DMS 273 (cell line): ENCODE measurements at regions not wholly inside any gene's neighbourhood (a gene's known extent, or its start where the extent isn't known, plus 50 kb on each side); places are given as distances from the start of the nearest gene placed in this dataset.
A peak's percentile ranks its signal among the peaks of the same experiment; 100 is the strongest.

Experiments used
- DNase-seq: peaks from one replicate; lab custom pipeline; 2025; ENCODE audit not compliant: unreplicated experiment; lab: John Stamatoyannopoulos, UW

GRCh38 chr2:126792993-126793392 is 105.7 kb upstream of the TEX51 start:
- no peak for DNase-seq

- DNase-seq = peak; percentile 34
Measured at GRCh38 chr2:126793885-126794613, 104.6 kb upstream of the TEX51 start.

DNA sequence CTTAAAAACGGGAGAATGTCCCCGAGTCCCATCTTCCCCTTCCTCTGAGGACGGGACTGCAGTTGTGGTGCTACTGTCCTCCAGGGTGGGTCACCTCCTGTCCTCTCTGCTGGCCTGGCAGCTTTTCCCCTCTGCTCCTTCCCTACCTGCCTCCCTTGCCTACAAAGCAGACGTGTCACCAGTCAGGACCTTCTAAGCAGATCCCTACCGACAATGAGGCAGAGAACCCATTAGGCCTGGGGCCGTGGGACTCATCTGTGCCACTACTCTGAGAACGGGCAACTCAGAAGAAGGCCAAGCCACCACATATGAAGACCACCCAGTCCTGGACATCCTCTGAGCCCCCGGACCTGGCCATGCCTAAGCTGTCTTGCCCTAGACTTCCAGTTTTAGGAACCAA is 103.0 kb upstream of the TEX51 start:
- no peak for DNase-seq

DNA sequence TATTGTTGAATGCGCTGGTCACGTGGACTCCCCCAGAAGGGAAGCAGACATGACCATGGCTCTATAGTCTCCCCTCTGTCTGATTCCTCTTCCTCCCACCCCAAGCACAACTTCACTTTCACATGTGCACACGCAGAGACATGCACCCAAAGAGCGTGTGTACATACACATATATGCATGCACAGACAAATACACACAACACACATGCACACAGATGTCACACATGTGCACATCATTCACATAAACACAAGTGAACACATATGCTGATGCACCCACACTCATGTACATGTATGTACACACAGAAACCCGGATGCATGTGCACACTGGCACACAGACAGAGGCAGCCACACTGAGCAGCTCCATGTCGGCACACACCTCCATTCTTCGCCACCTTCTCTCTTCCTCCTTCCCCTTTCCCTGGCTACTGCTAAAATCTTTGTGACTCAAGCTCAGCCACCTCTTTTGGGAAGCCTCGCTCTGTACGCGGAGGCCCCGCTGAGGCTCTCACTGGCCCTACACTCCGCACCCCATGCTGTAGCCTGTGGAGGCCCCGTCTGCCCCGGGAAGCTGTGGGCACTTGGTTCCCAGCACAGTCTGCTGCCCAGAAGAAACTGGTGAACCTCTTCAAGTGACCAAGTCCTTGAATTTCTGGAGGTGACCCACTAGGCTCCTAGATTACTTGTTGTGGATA is 101.6 kb upstream of the TEX51 start:
- no peak for DNase-seq

- no peak for DNase-seq
Measured at GRCh38 chr2:126797622-126798275, 100.9 kb upstream of the TEX51 start.

DNA sequence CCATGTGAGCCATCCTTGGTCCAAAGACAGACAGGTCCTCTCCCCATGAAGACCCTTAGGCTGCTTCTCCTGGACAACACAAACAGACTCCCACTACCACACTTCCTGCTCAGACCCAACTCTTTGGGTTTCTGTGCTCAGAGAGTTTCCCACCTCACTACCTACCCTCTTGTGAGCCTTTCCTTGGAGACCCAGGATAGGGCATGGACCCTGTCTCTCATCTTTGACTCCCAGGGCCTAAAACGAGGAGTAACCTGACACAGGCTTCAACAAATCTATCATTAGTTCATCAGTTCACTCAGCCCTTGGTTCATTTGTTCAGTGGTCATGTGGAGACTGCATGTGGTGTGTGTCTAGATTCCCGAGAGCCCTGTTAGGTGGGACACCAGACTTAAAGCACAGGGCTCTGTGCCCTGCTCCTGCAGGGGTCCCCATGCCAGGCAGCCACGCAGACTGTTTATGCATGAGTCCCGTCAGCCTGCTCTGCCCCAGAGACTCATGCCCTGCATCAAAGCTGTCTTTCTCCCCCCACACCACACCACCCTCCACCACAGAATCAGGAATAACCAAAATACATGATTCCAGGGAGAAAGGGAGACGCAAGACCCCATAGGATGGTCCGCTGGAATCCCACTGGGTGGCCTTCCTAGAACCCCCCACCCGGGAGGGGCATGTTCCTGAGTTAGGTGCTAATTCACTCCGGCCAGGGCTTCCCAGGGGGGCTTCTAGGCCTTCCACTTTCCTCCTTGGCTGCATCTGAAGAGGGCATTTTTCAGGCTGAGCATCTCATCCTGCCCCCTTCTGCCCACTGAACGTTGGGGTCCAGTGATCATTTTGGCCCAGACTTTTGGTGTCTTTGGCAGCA is 100.2 kb upstream of the TEX51 start:
- DNase-seq = no peak

DNA sequence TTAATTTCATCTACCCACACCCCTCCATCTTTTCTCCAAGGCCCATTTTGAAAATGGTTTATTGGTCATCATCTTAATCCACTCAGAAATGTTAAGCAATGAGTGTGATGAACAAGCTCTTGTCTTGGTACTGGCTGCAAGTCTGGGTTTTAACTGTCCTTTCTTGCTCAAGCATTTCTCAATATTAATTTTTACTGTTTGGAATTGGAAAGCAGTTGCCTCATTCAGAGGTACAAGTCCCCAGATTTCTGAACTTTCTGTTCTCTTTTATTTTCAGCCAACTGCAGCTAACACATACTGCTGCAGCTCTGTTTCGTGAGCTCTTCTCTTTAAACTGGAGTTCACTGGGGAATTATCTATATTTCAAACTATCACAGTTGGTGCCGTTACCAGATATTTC is 99.4 kb upstream of the TEX51 start:
- DNase-seq = no peak

DNA sequence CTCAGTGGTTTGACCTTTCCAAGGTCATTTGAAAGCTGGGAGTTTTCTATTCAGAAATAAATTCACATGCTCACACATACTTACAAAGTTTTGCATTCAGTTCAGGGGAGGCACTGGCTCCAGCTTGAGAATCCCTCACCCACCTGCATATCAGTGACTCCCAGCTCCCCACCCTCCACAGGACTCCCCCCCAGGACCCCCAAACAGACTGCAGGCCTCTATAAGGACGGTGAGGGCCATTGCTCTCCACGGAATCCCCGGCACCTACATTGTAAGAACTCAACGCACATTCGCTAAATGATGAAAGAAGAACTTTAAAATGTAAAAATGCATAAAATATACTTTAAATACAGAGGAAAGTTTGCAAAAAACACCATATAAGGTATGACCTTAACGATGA is 97.2 kb upstream of the TEX51 start:
- DNase-seq = no peak

DNA sequence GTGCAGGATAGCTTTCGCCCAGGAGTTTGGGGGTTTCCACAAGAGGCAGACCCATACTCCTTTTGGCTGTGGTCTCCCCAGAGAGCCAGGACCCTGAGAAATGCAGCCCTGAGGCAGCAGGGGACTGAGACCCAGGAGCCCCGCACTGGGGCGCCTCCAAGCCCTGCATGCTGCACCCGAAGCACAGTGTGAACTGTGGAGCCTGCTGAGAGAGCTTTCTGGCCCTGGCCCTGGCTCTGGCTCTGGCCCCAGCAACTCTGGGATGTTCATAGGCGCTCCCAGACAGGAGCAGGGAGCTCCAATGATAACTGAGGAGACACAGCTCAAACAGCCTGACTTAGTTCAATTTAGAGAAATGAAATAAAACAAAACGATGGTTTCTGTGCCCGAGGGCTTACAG is 96.4 kb upstream of the TEX51 start:
- DNase-seq = no peak

GRCh38 chr2:126802774-126803433 is 95.8 kb upstream of the TEX51 start:
- DNase-seq = no peak

DNA sequence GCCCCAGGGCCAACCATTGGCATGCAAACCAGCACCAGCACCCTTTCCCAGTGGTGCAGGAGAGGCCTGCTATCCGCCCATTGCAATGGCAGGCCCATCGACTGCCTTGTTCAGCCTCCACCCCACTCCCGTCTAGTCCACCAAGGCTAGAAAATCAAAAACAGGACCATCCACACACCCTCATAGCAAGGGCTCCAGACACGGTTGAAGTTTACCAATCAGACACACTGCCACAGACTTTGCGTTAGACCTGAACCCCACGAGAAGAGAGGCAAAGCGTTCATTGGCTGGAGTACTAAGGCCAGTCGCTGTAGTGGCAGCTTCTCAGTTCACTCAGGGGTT is 95.3 kb upstream of the TEX51 start:
- no peak for DNase-seq

DNA sequence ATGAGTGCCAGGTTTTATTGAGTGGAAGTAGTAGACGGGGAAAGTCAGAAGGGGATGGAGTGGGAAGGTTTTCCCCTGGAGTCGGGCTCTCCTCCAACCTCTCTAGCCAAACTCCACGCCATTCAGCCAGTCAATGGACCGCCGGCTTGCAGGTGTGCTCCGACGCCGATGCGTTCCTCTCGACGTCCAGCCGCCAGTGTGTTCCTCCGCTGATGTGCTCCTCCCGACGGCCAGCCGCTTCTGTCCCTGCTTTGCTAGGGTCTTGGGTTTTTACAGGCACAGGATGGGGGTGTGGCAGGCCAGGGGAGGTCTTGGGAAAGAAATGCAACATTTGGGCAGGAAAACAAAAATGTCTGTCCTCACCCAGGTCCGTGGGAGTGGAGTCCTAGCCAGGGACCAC is 94.3 kb upstream of the TEX51 start:
- DNase-seq = no peak

- no peak for DNase-seq
Measured at GRCh38 chr2:126808929-126809328, 89.8 kb upstream of the TEX51 start.

- DNase-seq = peak; percentile 10
Measured at GRCh38 chr2:126809340-126809739, 89.3 kb upstream of the TEX51 start.

DNA sequence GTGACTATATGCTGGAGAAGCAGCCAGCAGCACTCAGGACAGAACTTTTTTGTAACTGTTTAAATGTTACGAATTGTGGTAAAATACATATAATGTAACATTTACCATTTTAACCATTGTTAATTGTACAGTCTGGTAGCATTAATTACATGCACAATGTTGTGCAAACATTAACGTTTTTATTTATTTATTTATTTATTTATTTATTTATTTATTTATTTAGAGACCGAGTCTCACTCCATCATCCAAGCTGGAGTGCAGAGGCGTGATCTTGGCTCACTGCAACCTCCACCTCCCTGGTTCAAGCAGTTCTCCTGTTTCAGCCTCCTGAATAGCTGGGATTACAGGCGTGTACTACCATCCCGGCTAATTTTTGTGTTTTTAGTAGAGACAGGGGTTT is 88.7 kb upstream of the TEX51 start:
- no peak for DNase-seq

DNA sequence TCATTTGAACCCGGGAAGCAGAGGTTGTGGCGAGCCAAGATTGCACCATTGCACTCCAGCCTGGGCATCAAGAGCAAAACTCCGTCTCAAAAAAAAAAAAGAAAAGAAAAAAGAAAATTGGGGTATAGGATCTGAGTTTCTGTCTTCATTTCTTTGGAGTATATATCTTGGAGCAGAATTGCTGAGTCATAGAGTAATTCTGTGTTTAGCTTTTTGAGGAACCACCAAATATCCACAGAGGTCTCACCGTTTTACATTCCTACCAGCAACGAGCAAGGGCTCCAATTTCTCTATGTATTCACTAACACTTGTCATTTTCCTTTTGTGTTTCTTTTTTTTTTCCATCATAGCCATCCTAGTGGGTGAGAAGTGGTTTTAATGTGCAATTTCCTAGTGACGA is 87.6 kb upstream of the TEX51 start:
- no peak for DNase-seq

GRCh38 chr2:126817172-126817571 is 81.5 kb upstream of the TEX51 start:
- no peak for DNase-seq

DNA sequence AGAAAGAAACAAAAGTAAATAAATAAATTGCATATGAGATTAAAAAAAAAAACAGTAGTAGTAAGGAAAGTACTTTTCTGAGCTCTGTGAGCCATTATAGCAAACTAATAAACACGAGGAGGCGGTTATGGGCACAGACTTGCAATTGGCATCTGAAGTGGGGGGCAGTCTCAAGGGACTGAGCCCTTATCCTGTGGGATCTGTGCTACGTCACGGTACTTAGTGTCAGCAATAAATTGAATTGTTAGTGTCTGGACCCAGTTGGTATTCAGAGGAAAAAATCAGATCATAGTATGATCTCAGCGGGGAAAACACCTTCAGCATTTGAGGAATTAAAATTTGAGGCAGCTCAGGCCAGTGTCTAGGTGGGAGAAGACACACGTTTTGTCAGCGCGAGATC is 76.6 kb upstream of the TEX51 start:
- DNase-seq = no peak

GRCh38 chr2:126822921-126823320 is 75.8 kb upstream of the TEX51 start:
- no peak for DNase-seq

- no peak for DNase-seq
Measured at GRCh38 chr2:126823951-126824350, 74.7 kb upstream of the TEX51 start.

GRCh38 chr2:126824663-126825062 is 74.0 kb upstream of the TEX51 start:
- no peak for DNase-seq
